Activated naive CD4-positive, alpha-beta T cell treated with Interleukin-2 at 50 U/mL for 16 hours (primary cell): ENCODE measurements at regions not wholly inside any gene's neighbourhood (a gene's known extent, or its start where the extent isn't known, plus 50 kb on each side); places are given as distances from the start of the nearest gene placed in this dataset.
"Not testable (repeated sequence)": the region's sequence is repeated elsewhere in the genome, so short reads cannot be mapped to it uniquely, and the experiment has no call there.

ENCODE experiments used
- DNase-seq: peaks from one replicate; pipeline ENCODE4 v3.0.0-alpha.2; 2020

GRCh38 chr7:149682038-149682437, 91.3 kb downstream of the ZNF467 start:
- DNase-seq, result no peak

DNA sequence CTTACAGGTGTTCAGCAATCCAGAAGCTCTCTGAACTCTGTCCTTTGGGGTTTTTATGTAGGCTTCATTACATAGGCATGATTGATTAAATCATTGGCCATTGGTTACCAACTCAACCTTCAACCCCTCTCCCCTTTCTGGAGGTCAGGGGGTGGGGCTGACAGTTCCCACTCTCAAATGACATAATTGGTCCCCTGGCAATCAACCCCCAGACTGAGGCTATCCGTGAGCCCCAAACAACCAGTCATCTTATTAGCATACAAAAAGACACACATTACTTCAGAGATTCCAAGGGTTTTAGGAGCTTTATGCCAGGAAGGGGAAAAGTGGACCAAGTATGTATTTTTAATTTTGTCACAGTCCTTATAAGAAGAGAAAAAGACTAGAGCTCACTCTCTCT, 92.1 kb downstream of the ZNF467 start:
- no peak for DNase-seq

DNA sequence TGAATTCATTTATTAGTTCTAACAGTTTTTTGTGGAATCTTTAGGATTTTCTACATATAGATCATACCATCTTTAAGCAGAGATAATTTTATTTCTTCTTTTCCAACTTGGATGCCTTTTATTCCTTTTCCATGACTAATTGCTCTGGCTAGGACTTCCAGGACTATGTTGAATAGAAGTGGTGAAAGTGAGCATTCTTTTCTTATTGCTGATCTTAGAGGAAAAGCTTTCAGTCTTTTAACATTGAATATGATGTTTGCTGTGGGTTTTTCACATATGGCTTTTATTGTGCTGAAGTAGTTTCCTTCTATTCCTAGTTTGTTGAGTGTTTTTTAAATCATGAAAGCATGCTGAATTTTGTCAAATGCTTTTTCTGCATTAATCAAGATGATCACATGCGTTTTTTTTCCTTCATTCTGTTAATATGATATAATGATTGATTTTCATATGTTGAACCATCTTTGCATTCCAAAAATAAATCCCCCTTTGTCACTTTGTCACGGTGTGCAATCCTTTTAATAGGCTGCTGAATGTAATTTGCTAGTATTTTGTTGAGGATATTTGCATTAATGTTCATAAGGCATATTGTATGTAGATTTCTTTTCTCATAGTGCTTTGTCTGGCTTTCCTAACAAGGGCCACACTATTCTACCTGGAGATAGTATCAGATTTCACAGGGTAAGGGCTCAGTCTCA, 92.9 kb downstream of the ZNF467 start:
- DNase-seq, result no peak

DNA sequence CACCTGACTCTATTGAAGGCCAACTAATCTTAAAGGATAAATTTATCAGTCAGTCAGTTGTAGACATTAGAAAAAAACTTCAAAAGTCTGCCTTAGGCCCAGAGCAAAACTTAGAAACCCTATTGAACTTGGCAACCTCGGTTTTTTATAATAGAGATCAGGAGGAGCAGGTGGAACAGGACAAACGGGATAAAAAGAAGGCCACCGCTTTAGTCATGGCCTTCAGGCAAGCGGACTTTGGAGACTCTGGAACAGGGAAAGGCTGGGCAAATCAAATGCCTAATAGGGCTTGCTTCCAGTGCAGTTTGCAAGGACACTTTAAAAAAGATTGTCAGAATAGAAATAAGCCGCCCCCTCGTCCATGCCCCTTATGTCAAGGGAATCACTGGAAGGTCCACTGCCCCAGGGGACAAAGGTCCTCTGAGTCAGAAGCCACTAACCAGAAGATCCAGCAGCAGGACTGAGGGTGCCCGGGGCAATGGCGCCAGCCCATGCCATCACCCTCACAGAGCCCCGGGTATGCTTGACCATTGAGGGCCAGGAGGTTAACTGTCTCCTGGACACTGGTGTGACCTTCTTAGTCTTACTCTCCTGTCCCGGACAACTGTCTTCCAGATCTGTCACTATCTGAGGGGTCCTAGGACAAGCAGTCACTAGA, 98.5 kb downstream of the ZNF467 start:
- not testable (repeated sequence) for DNase-seq

- no peak for DNase-seq
These were observed 100.4 kb downstream of the ZNF467 start for GRCh38 chr7:149673006-149673405.

- no peak for DNase-seq
These were observed 103.1 kb downstream of the ZNF467 start for GRCh38 chr7:149670288-149670687.

GRCh38 chr7:149669121-149669818, 104.1 kb downstream of the ZNF467 start:
- no peak for DNase-seq

DNA sequence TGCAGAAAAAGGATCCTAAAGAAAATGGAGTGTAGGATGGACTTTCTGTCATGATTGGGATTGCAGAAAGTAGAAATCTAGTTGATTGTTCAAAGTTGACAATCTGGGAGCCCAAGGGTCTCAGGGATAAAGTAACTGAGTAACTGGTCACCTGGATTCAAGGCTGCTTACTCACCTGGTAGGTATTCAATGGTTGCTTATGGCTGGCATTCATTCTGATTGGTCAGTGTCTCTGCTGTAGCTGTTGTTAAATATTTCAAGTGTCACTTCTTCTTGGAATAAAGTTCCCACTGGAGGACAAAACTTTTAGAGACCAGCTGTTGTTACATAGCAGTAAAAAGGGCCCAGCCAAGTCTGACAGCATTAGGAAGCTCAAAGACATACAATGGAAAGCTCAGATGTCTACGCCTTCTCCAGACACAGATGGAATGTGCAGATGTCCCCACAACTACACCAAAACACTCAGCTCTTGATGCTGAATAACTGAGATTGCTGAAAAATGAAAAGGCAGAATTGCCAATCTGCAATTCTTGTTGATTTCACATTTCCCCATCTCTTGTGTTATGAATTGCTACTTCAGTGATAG, 106.9 kb downstream of the ZNF467 start:
- no peak for DNase-seq

DNA sequence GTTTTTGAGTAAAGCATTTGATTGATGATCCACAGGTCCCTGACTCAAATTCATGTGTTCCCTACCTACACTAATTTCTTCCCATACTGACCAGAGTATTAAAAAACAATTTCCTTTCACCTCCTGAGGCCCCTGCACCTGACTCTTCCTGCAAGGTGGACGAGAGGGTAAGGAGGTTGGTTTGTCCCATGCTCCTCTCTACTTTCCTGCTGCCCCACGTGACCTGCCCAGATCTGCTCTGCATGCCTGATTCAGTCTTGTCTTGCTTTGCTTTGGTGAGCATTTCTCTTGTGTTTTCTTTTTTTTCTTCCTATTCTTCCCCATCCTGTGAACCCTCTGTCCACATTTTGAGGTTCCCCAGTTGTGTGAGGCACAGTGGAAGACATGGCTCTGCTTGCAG, 107.8 kb downstream of the ZNF467 start:
- not testable (repeated sequence) for DNase-seq

DNA sequence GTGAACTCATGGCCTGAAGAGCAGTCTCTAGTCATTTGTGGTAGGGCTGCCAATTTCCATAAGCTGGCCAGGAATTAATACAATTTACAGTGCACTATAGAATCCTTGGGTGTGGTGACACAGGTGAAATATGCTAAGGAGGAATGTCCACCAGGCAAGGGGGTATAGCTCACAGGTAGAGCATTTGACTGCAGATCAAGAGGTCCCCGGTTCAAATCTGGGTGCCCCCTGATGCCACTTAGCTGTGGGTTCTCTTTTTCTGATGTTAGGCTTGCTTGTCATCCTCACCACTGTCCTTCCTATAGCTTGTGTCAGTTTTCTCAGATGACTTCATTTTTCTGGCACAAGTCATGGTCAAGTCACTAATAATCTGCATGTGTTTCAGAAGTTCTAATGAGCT, 108.7 kb downstream of the ZNF467 start:
- no peak for DNase-seq

- no peak for DNase-seq
These were observed 109.2 kb downstream of the ZNF467 start for GRCh38 chr7:149664176-149664575.

DNA sequence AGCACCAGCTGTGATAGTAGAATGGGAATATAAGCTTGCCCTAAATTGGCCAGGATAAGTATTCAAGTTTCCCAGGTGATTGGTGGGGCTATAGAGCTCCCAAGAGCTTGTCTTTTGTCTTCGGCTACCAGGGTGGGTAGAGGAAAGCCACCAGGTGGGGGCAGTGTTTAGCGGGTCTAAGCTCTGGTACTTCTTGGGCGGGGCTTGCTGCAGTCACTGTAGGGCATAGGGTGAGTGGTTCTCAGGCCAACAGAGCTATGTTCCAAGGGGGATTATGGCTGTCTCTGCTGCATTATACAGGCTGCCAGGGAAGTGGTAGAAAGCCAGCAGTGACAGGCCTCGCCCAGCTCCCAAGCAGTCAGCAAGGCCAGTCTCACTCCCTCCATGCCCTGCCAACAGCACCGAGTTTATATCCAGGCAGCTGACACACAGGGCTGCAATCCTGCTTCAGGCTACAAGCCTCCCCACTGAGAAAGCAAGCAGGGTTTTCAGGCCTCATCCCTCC, 110.7 kb downstream of the ZNF467 start:
- peak; percentile 69 for DNase-seq

DNA sequence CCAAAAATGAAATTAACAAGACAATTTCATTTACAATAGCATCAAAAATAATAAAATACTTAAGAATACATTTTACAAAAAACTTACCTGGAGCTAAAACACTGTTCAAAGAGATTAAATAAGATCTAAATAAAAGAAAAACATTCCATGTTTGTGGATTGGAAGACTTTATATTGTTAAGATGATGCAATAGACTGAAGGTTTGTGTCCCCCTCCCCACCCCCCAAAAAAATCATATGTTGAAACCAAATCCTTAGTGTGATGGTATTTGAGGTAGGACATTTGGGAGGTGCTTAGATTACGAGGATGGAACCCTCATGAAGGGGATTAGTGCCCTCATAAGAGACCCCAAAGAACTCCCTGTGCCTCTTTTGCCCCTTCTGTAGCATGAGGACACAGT, 117.6 kb downstream of the ZNF467 start:
- DNase-seq, result no peak

DNA sequence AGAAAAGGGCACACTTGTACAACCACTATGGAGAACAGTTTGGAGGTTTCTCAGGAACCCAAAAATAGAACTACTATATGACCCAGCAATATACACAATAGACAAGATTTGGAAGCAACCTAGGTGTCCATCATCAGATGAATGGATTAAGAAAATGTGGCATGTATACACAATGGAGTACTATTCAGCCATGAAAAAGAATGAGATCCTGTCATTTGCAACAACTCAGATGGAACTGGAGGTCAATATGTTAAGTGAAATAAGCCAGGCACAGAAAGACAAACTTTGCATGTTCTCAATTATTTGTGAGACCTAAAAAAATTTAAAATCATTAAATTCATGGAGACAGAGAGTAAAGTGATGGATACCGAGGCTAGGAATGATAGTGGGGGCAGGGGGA, 118.8 kb downstream of the ZNF467 start:
- no peak for DNase-seq

DNA sequence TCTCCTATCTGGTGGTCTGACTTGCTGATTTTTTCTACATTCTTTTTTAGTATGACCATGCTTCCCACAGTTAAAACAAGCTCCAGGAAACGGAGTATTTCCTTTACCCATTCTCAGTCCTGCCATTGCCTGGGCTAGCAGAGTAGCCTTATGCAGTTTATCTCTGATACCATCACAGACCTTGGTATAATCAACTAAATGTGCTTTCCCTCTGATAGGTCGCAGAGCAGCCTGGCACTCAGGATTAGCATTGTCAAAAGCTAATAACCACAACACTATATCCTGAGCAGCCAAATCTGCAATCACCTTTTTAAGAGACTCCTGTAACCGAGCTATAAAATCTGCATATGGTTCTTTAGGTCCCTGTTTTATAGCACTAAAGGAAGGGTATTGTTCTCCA, 123.2 kb downstream of the ZNF467 start:
- not testable (repeated sequence) for DNase-seq

DNA sequence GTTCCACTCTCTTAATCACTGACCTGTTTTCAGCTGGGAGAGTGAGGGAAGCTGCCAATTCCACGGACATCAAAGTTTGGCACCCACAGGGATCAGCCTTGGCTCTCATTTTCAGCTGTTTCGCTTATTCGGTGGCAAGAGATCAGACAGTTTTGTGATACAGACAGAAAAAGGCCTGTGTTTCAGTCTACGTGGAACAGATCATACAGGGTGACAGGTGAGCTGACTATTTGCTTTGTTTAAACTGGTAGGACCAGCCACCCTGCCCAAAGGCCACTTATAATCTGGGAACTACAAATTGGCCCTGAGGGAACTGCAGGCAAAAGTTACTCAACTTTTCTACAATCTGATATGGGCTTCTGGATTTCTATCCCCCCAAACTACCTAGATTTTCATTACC, 128.6 kb downstream of the ZNF467 start:
- DNase-seq, result no peak

GRCh38 chr7:149642589-149642988, 130.8 kb downstream of the ZNF467 start:
- no peak for DNase-seq

GRCh38 chr7:149638566-149639320, 134.6 kb downstream of the ZNF467 start:
- DNase-seq, result no peak

GRCh38 chr7:149637911-149638565, 135.3 kb downstream of the ZNF467 start:
- DNase-seq, result no peak

- no peak for DNase-seq
These were observed 137.6 kb downstream of the ZNF467 start for GRCh38 chr7:149635561-149636329.
